Fibroblast of mammary gland (primary cell): ENCODE measurements at regions not wholly inside any gene's neighbourhood (a gene's known extent, or its start where the extent isn't known, plus 50 kb on each side); places are given as distances from the start of the nearest gene placed in this dataset.

Source experiments
- DNase-seq: peaks from one replicate; pipeline ENCODE4 v3.0.0-alpha.2; 2010; ENCODE audit warnings: low read depth
- H3K4me3 ChIP-seq: 2 replicates; pipeline ENCODE4 v1.5.1; 2011; ENCODE audit warnings: low read depth, mild to moderate bottlenecking, low read length, moderate library complexity; ENCODE audit not compliant: control insufficient read depth
- CTCF ChIP-seq: conservative IDR thresholded peaks from 2 replicates; pipeline ENCODE4 v1.5.1; 2011; ENCODE audit warnings: low read depth, low read length, inconsistent platforms; ENCODE audit not compliant: control insufficient read depth, insufficient read depth

DNA sequence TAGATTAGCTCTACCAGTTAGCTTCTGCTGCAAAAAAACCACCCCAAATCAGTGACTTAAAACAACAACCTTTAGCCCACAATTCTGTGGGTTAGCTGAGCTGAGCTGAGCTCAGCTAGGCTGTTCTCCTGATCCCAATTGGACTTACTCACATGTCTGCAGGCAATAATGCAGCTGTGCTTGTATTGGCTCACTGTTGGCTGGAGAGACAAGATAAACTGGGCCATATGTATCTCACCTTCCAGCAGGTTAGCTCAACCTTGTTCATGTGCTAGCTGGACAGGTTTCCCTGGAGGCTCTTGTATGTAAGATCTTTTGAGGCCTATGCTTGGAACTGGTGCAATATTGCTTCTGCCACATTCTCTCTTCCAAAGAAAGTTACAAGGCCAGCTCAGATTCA is 261.5 kb upstream of the ADGRL3 start:
- no peak for DNase-seq
- no peak for TF ChIP-seq CTCF
- H3K4me3 ChIP-seq = no peak overlapping the region

DNA sequence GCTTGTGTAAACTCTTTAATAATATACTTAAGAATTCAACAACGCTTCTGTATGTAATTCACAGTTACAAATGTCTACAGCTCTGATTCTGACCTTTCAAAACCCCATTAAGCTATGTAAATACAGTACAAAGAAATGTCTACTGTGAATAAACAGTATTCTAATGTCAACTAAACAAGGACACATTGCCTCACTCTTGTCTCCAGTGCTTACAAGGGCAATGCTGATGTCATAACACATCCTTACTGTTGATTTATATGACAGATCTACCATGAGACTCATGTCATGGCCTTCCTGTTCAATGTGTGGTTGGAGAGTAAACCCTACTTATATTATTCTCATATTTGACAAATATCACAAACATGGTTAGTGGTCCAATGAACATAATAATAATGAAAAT is 256.1 kb upstream of the ADGRL3 start:
- no peak overlapping the region for H3K4me3 ChIP-seq
- no peak for DNase-seq
- no peak for TF ChIP-seq CTCF

- no peak for TF ChIP-seq CTCF
- DNase-seq = no peak
- H3K4me3 ChIP-seq = no peak overlapping the region
These were observed 254.5 kb upstream of the ADGRL3 start for GRCh38 chr4:60945641-60946040.

GRCh38 chr4:60948008-60948407 is 252.1 kb upstream of the ADGRL3 start:
- DNase-seq = no peak
- H3K4me3 ChIP-seq = no peak overlapping the region
- no peak for TF ChIP-seq CTCF

- no peak for DNase-seq
These were observed 247.2 kb upstream of the ADGRL3 start for GRCh38 chr4:60952921-60953320.

GRCh38 chr4:60953826-60954225 is 246.3 kb upstream of the ADGRL3 start:
- DNase-seq = no peak
- TF ChIP-seq CTCF = no peak
- no peak overlapping the region for H3K4me3 ChIP-seq

More at GRCh38 chr4:60952921-60953320, 247.2 kb upstream of the ADGRL3 start:
- no peak overlapping the region for H3K4me3 ChIP-seq
- TF ChIP-seq CTCF = no peak

DNA sequence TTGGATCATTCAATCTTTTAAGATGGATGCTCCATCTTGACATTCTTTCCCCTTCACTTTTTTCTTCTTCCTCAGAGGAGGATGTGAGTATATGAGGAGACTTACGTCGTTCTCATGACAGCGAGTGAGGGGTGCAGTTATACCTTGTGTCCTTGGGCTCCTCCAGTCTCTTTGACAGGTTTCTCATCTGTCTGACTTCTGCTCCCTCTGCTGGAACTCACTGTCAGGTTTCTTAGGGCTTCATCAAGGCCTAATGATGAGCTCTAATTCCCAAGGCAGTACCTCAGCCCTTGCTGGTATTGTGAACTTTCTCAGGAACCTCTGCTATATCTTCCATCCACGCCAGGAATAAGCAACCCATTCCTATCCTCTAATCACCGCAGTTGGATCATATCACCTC is 237.8 kb upstream of the ADGRL3 start:
- DNase-seq = no peak
- TF ChIP-seq CTCF = no peak
- H3K4me3 ChIP-seq = no peak overlapping the region
